Uterus (tissue), 3 donors: ENCODE measurements at regions not wholly inside any gene's neighbourhood (a gene's known extent, or its start where the extent isn't known, plus 50 kb on each side); places are given as distances from the start of the nearest gene placed in this dataset. TPM values are rescaled to one million over a fixed set of nuclear protein-coding genes. Genes with fewer than 3 reads are reported as not detected.
A peak's percentile ranks its signal among the peaks of the same experiment; 100 is the strongest.

Experiments used
- DNase-seq, 2 donors: peaks; one replicate each; pipeline ENCODE4 v3.0.0-alpha.2; 2019 to 2020
- H3K27ac ChIP-seq, 2 donors: fragments of 200-600 bp; sonication (generic); 1 replicate in 1 of 2; 2 replicates in 1 of 2; pipeline ENCODE4 v1.5.1; 2016 to 2018
- H3K27me3 ChIP-seq, 2 donors: fragments of 200-600 bp; sonication (generic); one replicate each; pipeline ENCODE4 v1.5.1; 2018 to 2019; ENCODE audit warnings: control low read depth in 1 of 2
- H3K36me3 ChIP-seq, 2 donors: fragments of 200-600 bp; sonication (generic); one replicate each; pipeline ENCODE4 v1.5.1; 2019; ENCODE audit warnings: control low read depth in 1 of 2
- H3K4me1 ChIP-seq, 2 donors: fragments of 200-600 bp; sonication (generic); one replicate each; pipeline ENCODE4 v1.5.1; 2018 to 2019; ENCODE audit warnings: control low read depth in 1 of 2
- H3K4me3 ChIP-seq, 2 donors: fragments of 200-600 bp; sonication (generic); 1 replicate in 1 of 2; 2 replicates in 1 of 2; pipeline ENCODE4 v1.5.1; 2018 to 2019; ENCODE audit warnings: mild to moderate bottlenecking in 1 of 2
- H3K9me3 ChIP-seq, 2 donors: fragments of 200-600 bp; sonication (generic); one replicate each; pipeline ENCODE4 v1.5.1; 2019; ENCODE audit warnings: control low read depth in 1 of 2
- POLR2A ChIP-seq, 2 donors: fragments of 450-650 bp; IDR thresholded peaks; one replicate each; pipeline ENCODE4 v1.6.1; 2016; ENCODE audit warnings: antibody characterized with exemption in 2 of 2, mild to moderate bottlenecking in 1 of 2, moderate library complexity in 1 of 2
- intact Hi-C: fragments of 100-400 bp; cut with DNase I; formaldehyde crosslinking; loops from one replicate; pipeline ENCODE4 v1.15.1; 2023; ENCODE audit warnings: low total_unique reads
- small RNA-seq: library from RNA; depleted of rRNA; stranded (forward); fragments of <200 nt; gene quantifications from one replicate; pipeline ENCODE3, GENCODE V24; 2016
- TF ChIP-seq, protein P1 (sequence below), 4 experiments: fragments of 200-600 bp in 2 of 4; fragments of 450-650 bp in 2 of 4; sonication (generic) in 2 of 4; IDR thresholded peaks; one replicate each; pipeline ENCODE4 v1.5.1; 2016 to 2019; ENCODE audit warnings: antibody characterized with exemption in 4 of 4, mild to moderate bottlenecking in 2 of 4, moderate library complexity in 1 of 4
- donor health status: DM: yes; HTN: yes; CAD: no.

DNA sequence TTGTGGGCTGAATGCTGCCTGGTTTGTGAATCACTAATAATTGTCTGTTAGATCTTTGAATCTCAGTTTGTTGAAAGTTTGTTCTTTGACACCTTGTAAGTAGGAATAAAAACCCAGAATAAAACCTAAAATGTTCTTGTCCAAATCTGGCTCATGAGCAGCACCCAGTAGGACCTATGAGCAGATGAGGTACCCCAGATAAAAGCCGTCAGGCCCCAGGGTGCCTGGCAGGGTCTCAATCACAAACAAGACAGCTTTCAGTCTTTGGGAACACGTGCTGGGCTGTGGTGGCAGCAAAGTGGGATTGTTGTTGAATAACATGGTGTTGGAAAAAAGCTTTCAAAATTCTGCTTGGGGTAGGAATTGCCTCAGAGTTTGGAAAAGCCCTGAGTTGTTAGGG lies 52.1 kb upstream of the ECI2 start:
- DNase-seq, result no peak
- Histone ChIP-seq H3K27ac (no peak overlapping the region), H3K4me3 (no peak overlapping the region)

DNA sequence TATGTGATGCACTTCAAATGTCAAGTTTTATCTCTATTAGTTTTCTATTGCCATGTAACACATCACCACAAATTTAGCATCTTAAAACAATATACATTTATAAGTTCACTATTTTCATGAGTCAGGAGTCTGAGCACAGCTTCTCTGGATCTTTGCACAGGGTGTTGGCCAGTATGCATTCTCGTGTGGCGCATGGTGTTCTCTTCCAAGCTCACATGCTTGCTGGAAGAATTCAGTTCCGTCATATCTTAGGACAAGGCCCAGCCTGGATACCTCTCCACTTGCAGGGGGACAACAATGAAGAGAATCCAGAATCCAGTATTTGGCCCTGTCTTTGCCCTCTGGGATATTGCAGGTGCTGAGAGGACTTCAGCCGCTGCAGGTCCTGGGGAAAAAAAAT lies 51.0 kb upstream of the ECI2 start:
- no peak overlapping the region for H3K27ac ChIP-seq
- DNase-seq, result no peak
- intact Hi-C loops, result no loop called here
- no peaks in the 10 kb centered on the region for H3K27me3 ChIP-seq
- no peak overlapping the region for H3K4me3 ChIP-seq
- no peaks in the 10 kb centered on the region for H3K36me3 ChIP-seq
- no peaks in the 10 kb centered on the region for H3K9me3 ChIP-seq
- no peaks in the 10 kb centered on the region for H3K4me1 ChIP-seq
- TF ChIP-seq, protein P1, sequence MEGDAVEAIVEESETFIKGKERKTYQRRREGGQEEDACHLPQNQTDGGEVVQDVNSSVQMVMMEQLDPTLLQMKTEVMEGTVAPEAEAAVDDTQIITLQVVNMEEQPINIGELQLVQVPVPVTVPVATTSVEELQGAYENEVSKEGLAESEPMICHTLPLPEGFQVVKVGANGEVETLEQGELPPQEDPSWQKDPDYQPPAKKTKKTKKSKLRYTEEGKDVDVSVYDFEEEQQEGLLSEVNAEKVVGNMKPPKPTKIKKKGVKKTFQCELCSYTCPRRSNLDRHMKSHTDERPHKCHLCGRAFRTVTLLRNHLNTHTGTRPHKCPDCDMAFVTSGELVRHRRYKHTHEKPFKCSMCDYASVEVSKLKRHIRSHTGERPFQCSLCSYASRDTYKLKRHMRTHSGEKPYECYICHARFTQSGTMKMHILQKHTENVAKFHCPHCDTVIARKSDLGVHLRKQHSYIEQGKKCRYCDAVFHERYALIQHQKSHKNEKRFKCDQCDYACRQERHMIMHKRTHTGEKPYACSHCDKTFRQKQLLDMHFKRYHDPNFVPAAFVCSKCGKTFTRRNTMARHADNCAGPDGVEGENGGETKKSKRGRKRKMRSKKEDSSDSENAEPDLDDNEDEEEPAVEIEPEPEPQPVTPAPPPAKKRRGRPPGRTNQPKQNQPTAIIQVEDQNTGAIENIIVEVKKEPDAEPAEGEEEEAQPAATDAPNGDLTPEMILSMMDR (IDR thresholded peaks at IDR 0.05), result no peak
- no peak for TF ChIP-seq POLR2A (IDR thresholded peaks at IDR 0.05)

More for the DNA sequence above, 52.1 kb upstream of the ECI2 start:
- H3K4me1 ChIP-seq, result no peaks in the 10 kb centered on the region
- no peaks in the 10 kb centered on the region for H3K27me3 ChIP-seq
- H3K9me3 ChIP-seq, result no peaks in the 10 kb centered on the region
- intact Hi-C loops, result no loop called here
- TF ChIP-seq POLR2A (IDR thresholded peaks at IDR 0.05), result no peak
- TF ChIP-seq, protein P1 (IDR thresholded peaks at IDR 0.05), result no peak
- no peaks in the 10 kb centered on the region for H3K36me3 ChIP-seq

DNA sequence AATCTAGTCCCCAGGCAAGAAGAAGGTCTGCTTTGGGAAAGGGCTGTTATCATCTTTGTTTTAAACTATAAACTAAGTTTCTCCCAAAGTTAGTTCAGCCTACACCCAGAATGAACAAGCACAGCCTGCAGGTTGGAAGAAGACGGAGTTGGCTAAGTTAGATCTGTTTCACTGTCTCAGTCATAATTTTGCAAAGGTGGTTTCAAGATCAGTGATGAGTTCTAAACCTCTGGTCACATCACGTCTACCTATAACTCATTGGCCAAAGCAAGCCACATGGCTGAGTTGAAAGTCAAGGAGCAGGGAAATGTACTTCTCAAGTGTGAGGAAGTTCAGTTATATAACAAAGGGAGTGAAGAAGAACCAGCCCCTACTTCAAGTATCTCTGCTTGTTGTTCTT lies 50.5 kb upstream of the ECI2 start:
- Histone ChIP-seq H3K27ac (no peak overlapping the region), H3K27me3 (no peaks in the 10 kb centered on the region), H3K36me3 (no peaks in the 10 kb centered on the region), H3K4me1 (no peaks in the 10 kb centered on the region), H3K9me3 (no peaks in the 10 kb centered on the region), H3K4me3 (no peak overlapping the region)
- no peak for DNase-seq
- intact Hi-C loops, result no loop called here
- TF ChIP-seq, protein P1 (IDR thresholded peaks at IDR 0.05), result no peak
- no peak for TF ChIP-seq POLR2A (IDR thresholded peaks at IDR 0.05)

DNA sequence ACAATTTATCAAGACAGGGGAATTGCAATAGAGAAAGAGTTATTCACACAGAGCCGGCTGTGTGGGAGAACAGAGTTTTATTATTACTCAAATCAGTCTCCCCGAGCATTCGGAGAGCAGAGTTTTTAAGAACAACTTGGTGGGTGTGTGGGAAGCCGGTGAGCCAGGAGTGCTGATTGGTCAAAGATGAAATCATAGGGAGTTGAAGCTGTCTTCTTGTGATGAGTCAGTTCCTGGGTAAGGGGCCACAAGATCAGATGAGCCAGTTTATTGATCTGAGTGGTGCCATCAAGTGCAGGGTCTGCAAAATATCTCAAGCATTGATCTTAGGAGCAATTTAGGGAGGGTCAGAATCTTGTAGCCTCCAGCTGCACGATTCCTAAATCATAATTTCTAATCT lies 50.0 kb upstream of the ECI2 start:
- no peaks in the 10 kb centered on the region for H3K9me3 ChIP-seq
- H3K4me3 ChIP-seq, result no peak overlapping the region
- no peaks in the 10 kb centered on the region for H3K36me3 ChIP-seq
- TF ChIP-seq POLR2A (IDR thresholded peaks at IDR 0.05), result no peak
- TF ChIP-seq, protein P1 (IDR thresholded peaks at IDR 0.05), result no peak
- H3K27ac ChIP-seq, result no peak overlapping the region
- intact Hi-C loops, result no loop called here
- no peaks in the 10 kb centered on the region for H3K27me3 ChIP-seq
- no peak for DNase-seq
- H3K4me1 ChIP-seq, result no peaks in the 10 kb centered on the region

Small RNA genes lying in the stretch of these regions (small RNA-seq; reads per million reads assigned to genes)
- gene AL133393.1, result not detected
- 12.7 reads per million, percentile 90 among the genes with 10 or more reads in this experiment for gene RNA5SP202
